ENCODE measurements at regions not wholly inside any gene's neighbourhood (a gene's known extent, or its start where the extent isn't known, plus 50 kb on each side); places are given as distances from the start of the nearest gene placed in this dataset.

GRCh38 chr12:67525617-67525884 is 123.0 kb upstream of the DYRK2 start:
- BruUV-seq (replicated peaks) = no TSS peak
- H3K27me3 ChIP-seq (ENCODE audit: insufficient read depth, low read length) = no peaks in the 10 kb centered on the region
- no peak overlapping the region for H3K4me2 ChIP-seq (ENCODE audit: low read length)
- CTCF ChIA-PET = no interaction called here
- no peak for ATAC-seq
- H4K20me1 ChIP-seq (ENCODE audit: insufficient read depth) = no peaks in the 10 kb centered on the region
- no peaks in the 10 kb centered on the region for H3K9me2 ChIP-seq (ENCODE audit: insufficient read depth)
- H3K4me1 ChIP-seq (ENCODE audit: control insufficient read depth in 1 of 2, insufficient read depth in 2 of 2, low read length in 2 of 2) = no peaks in the 10 kb centered on the region
- no peak overlapping the region for H3K4me3 ChIP-seq (replicated peaks in 1 of 2; ENCODE audit: low read depth in 1 of 2, low read length in 2 of 2)
- RAD21 ChIA-PET (ENCODE audit: low non-redundant PET in 1 of 2, low total read pairs in 2 of 2, uncharacterized antibody in 2 of 2, unreplicated experiment in 2 of 2) = no interaction called here
- TF ChIP-seq ZBTB33 (IDR thresholded peaks at IDR 0.05; ENCODE audit: extremely low read depth, insufficient replicate concordance, low read length) (no peak), ELF1 (IDR thresholded peaks at IDR 0.05; ENCODE audit: borderline replicate concordance, low read depth) (no peak), JUND (IDR thresholded peaks at IDR 0.05) (no peak), SRF (IDR thresholded peaks at IDR 0.05; ENCODE audit: low read depth) (no peak), REST (IDR thresholded peaks at IDR 0.05; ENCODE audit: low read depth) (no peak), SP1 (IDR thresholded peaks at IDR 0.05; ENCODE audit: low read depth) (no peak), ATF3 (IDR thresholded peaks at IDR 0.05) (no peak), ZFX (IDR thresholded peaks at IDR 0.05) (no peak), EGR1 (IDR thresholded peaks at IDR 0.05; ENCODE audit: low read depth) (no peak), CTCF (IDR thresholded peaks at IDR 0.05 in 2 of 3, conservative IDR thresholded peaks at IDR 0.05 in 1 of 3; ENCODE audit: borderline replicate concordance in 1 of 3, insufficient read depth in 1 of 3, low read depth in 2 of 3, low read length in 2 of 3) (no peak), POLR2A (IDR thresholded peaks at IDR 0.05; ENCODE audit: borderline replicate concordance, extremely low read depth, insufficient read depth, insufficient read length) (no peak), RAD21 (IDR thresholded peaks at IDR 0.05; ENCODE audit: low read depth) (no peak), TCF7L2 (IDR thresholded peaks at IDR 0.05; ENCODE audit: borderline replicate concordance, extremely low read depth, insufficient read depth, insufficient read length) (no peak), EZH2 (IDR thresholded peaks at IDR 0.05) (no peak), CEBPB (IDR thresholded peaks at IDR 0.05; ENCODE audit: low read depth) (no peak), CBX3 (IDR thresholded peaks at IDR 0.05; ENCODE audit: low read depth) (no peak), POLR2AphosphoS5 (IDR thresholded peaks at IDR 0.05; ENCODE audit: low read depth, low read length) (no peak), EZH2phosphoT487 (IDR thresholded peaks at IDR 0.05; ENCODE audit: borderline replicate concordance) (no peak), ZNF274 (IDR thresholded peaks at IDR 0.05; ENCODE audit: low read depth, low read length) (no peak), YY1 (IDR thresholded peaks at IDR 0.05; ENCODE audit: extremely low read depth, insufficient replicate concordance, low read depth, low read length) (no peak)
- H3K79me2 ChIP-seq (ENCODE audit: insufficient read depth, low read length) = no peaks in the 10 kb centered on the region
- H2AFZ ChIP-seq (ENCODE audit: low read depth, low read length, poor library complexity, severe bottlenecking) = no peak overlapping the region
- no peaks in the 10 kb centered on the region for H3K36me3 ChIP-seq (ENCODE audit: control insufficient read depth in 1 of 2, insufficient read depth in 2 of 2, low read length in 2 of 2)
- no peak overlapping the region for H3K9ac ChIP-seq (ENCODE audit: low read length)
- POLR2A ChIA-PET = no interaction called here
- intact Hi-C loops (cut with micrococcal nuclease) = no loop called here
- H3K27ac ChIP-seq (ENCODE audit: low read depth, low read length) = no peak overlapping the region
- DNase-seq (ENCODE audit: low read depth, low spot score) = no peak
- no peaks in the 10 kb centered on the region for H3K9me3 ChIP-seq (ENCODE audit: control insufficient read depth in 1 of 2, insufficient read depth in 1 of 2, low read depth in 1 of 2, low read length in 2 of 2)
